Erythroblast (primary cell): ENCODE measurements at regions not wholly inside any gene's neighbourhood (a gene's known extent, or its start where the extent isn't known, plus 50 kb on each side); places are given as distances from the start of the nearest gene placed in this dataset.

Experiments
- GATA1 ChIP-seq: IDR thresholded peaks from 2 replicates; pipeline ENCODE4 v1.6.1; 2011; ENCODE audit warnings: low read depth, mild to moderate bottlenecking, control low read depth, low read length, moderate library complexity
- POLR2A ChIP-seq: IDR thresholded peaks from 2 replicates; pipeline ENCODE4 v1.6.1; 2011; ENCODE audit warnings: mild to moderate bottlenecking, low read length

DNA sequence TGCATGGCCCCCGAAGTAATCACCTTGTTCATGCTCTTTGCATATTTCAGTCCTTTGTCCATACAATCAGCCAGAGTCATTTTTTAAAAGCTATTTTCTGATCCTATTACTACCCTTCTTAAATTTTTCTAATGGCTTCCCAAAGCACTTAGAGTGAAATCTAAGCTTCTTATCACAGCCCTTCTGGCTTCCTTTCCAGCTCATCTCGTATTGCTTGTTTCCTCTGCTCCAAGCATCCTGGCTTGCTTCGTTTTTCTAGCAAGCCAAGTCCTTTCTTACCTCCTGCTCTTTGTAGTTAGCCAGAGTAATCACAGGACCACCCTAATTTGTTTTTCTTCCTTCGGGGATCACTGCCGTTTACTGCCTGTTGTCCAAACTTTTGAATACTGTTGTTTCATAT is 453.3 kb downstream of the KIF4B start:
- no peak for TF ChIP-seq POLR2A
- no peak for TF ChIP-seq GATA1
